Naive thymus-derived CD8-positive, alpha-beta T cell (primary cell): ENCODE measurements at regions not wholly inside any gene's neighbourhood (a gene's known extent, or its start where the extent isn't known, plus 50 kb on each side); places are given as distances from the start of the nearest gene placed in this dataset.

Experiments
- ATAC-seq, 2 donors: fragments of 150-1000 bp; cut with Tn5 transposase in 1 of 2; sonication (Bioruptor Pico), chemical (Tn5 transposase) in 1 of 2; 1 replicate in 1 of 2; 2 replicates in 1 of 2; pipeline ENCODE4 v1.10.0; 2021; ENCODE audit warnings: mild to moderate bottlenecking in 2 of 2, moderate library complexity in 2 of 2
- POLR2A ChIA-PET: fragments of 350-600 bp; sonication (Branson Sonifier 250); formaldehyde crosslinking; loops from one replicate; lab custom pipeline; 2021; ENCODE audit warnings: antibody characterized with exemption; lab: Charles Lee
- DNase-seq, 10 donors: peaks; one replicate each; pipeline versions ENCODE4 v3.0.0 to v3.0.0-alpha.2; 2020 to 2022
- H3K27ac Mint-ChIP-seq, 10 donors: one replicate each; pipeline ENCODE4 v1.8.0; 2020 to 2022; ENCODE audit warnings: mild to moderate bottlenecking in 10 of 10, mixed read lengths in 10 of 10, moderate library complexity in 4 of 10, inconsistent platforms in 1 of 10
- H3K27me3 Mint-ChIP-seq, 5 donors: one replicate each; pipeline ENCODE4 v1.8.0; 2021 to 2022; ENCODE audit warnings: mixed read lengths in 5 of 5
- H3K36me3 Mint-ChIP-seq, 3 donors: one replicate each; pipeline ENCODE4 v1.8.0; 2020 to 2022; ENCODE audit warnings: mixed read lengths in 3 of 3, mild to moderate bottlenecking in 2 of 3, inconsistent platforms in 1 of 3
- H3K4me1 Mint-ChIP-seq, 4 donors: one replicate each; pipeline ENCODE4 v1.8.0; 2021 to 2022; ENCODE audit warnings: mixed read lengths in 4 of 4
- H3K4me3 Mint-ChIP-seq, 10 donors: one replicate each; pipeline ENCODE4 v1.8.0; 2020 to 2022; ENCODE audit warnings: mild to moderate bottlenecking in 10 of 10, mixed read lengths in 10 of 10, moderate library complexity in 6 of 10, inconsistent platforms in 1 of 10
- H3K9me3 Mint-ChIP-seq, 9 donors: one replicate each; pipeline ENCODE4 v1.8.0; 2020 to 2022; ENCODE audit warnings: mixed read lengths in 9 of 9, mild to moderate bottlenecking in 3 of 9, inconsistent platforms in 1 of 9, moderate library complexity in 1 of 9

DNA sequence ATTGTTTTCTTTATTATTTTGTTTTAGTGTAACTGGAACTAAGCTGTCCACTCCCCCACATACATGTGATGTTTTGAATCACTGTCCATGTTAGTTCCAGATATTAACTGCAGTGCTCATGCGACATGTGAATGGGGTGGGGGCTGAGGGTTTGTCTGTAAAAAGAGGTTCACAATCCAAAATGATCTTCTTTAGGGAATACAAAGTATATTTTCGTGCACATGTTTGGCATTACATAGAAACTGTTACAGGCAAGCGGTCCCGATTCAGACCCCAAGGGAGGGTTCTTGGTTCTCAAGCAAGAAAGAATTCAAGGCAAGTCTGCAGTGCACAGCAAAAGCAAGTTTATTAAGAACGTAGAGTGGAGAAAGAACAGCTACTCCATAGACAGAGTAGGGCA lies 296.5 kb upstream of the CLNK start:
- POLR2A ChIA-PET = no interaction called here
- ATAC-seq (no peak), DNase-seq (no peak)
- Mint-ChIP-seq H3K9me3 (no peaks in the 10 kb centered on the region), H3K36me3 (no peaks in the 10 kb centered on the region), H3K4me1 (peaks cover 12 to 26% (median 19%) of the 10 kb centered on the region in 4 donors), H3K4me3 (no peak overlapping the region), H3K27ac (no peak overlapping the region), H3K27me3 (no peaks in the 10 kb centered on the region)

DNA sequence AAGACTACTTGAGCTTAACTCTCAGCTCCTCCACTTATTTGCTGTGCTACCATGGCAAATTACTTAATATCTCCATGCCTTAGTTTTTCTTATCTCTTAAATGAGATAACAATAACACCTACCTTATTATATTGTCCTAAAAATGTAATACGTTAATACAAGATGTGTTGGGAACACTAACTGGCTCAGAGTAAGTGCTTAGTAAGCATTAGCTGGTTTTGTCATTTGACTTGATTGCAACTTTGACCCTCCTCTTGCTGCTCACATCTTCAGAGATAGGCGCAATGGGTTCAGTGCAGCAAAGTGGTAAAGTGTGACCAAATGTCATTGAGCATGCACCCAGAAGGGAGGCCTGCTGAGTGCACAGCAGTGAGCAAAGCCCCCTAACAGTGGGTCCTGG lies 294.5 kb upstream of the CLNK start:
- no peak overlapping the region for H3K4me3 Mint-ChIP-seq
- no peaks in the 10 kb centered on the region for H3K36me3 Mint-ChIP-seq
- no peak for DNase-seq
- peaks cover 0 to 4% (median 0%) of the 10 kb centered on the region in 5 donors for H3K27me3 Mint-ChIP-seq
- no peak for ATAC-seq
- POLR2A ChIA-PET = no interaction called here
- H3K27ac Mint-ChIP-seq = no peak overlapping the region
- peaks cover 12 to 25% (median 19%) of the 10 kb centered on the region in 4 donors for H3K4me1 Mint-ChIP-seq
- peaks cover 0 to 3% (median 0%) of the 10 kb centered on the region in 9 donors for H3K9me3 Mint-ChIP-seq

DNA sequence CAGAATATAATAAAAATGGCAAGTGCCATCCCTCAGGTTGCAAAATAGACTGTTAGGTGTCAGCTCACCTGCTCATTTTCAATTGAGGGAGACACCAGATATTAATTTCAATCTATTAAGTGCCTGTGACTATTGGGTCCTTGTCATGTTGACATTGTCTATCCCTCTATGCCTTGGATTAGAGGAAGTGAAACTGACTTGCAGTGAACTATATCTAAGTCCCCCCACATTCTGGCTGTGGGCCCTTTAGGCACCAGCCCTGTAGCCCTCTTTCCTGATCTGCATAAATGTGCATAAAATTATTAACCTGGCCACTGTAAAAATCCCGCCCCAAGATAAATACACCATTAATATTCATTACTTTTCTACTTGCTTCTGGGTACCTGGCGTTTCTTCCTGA lies 293.0 kb upstream of the CLNK start:
- Mint-ChIP-seq H3K4me3 (no peak overlapping the region), H3K9me3 (peaks cover 0 to 3% (median 0%) of the 10 kb centered on the region in 9 donors), H3K27me3 (peaks cover 0 to 5% (median 0%) of the 10 kb centered on the region in 5 donors), H3K4me1 (peaks cover 3 to 12% (median 7%) of the 10 kb centered on the region in 4 donors), H3K36me3 (no peaks in the 10 kb centered on the region), H3K27ac (no peak overlapping the region)
- POLR2A ChIA-PET = no interaction called here
- no peak for DNase-seq
- ATAC-seq = no peak

DNA sequence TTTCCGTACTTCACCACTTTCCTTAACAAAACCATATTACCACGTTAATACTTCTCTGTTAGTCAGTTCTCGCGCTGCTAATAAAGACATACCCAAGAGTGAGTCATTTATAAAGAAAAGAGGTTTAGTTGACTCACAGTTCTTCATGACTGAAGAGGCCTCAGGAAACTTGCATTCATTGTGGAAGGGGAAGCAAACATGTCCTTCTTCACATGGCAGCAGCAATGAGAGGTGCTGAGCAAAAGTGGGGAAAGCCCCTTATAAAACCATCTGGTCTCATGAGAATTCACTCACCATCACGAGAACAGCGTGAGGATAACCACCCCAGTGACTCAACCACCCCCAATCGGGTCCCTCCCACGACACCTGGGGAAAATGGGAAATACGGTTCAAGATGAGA lies 289.8 kb upstream of the CLNK start:
- POLR2A ChIA-PET = no interaction called here
- Mint-ChIP-seq H3K4me1 (peaks cover 0 to 6% (median 0%) of the 10 kb centered on the region in 4 donors), H3K36me3 (no peaks in the 10 kb centered on the region), H3K27me3 (peaks cover 0 to 5% (median 0%) of the 10 kb centered on the region in 5 donors), H3K9me3 (peaks cover 0 to 3% (median 0%) of the 10 kb centered on the region in 9 donors), H3K4me3 (no peak overlapping the region), H3K27ac (no peak overlapping the region)
- ATAC-seq = no peak
- DNase-seq = no peak

DNA sequence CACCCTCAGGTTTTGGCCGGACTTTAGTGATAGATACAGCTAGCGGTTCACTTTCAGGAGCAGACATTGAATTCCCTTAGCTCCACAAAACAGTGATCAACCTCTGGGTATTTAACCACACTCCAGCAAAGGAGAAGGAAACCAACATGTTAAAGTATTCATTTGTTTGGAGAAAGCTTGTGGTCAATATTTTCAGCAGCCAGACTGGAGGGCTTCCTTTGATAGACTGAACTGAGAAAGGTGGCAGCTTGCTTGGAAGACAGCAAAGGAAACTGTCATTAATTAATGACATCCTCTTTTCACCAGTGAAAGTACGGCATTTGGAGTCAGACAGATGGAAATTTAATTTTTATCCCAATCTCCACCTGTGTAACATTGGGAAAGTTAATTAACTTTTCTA lies 289.1 kb upstream of the CLNK start:
- Mint-ChIP-seq H3K9me3 (peaks cover 0 to 3% (median 0%) of the 10 kb centered on the region in 9 donors), H3K4me1 (peaks cover 0 to 6% (median 0%) of the 10 kb centered on the region in 4 donors), H3K27me3 (peaks cover 0 to 5% (median 0%) of the 10 kb centered on the region in 5 donors), H3K36me3 (no peaks in the 10 kb centered on the region), H3K4me3 (no peak overlapping the region), H3K27ac (no peak overlapping the region)
- DNase-seq = no peak
- ATAC-seq = no peak
- POLR2A ChIA-PET = no interaction called here

DNA sequence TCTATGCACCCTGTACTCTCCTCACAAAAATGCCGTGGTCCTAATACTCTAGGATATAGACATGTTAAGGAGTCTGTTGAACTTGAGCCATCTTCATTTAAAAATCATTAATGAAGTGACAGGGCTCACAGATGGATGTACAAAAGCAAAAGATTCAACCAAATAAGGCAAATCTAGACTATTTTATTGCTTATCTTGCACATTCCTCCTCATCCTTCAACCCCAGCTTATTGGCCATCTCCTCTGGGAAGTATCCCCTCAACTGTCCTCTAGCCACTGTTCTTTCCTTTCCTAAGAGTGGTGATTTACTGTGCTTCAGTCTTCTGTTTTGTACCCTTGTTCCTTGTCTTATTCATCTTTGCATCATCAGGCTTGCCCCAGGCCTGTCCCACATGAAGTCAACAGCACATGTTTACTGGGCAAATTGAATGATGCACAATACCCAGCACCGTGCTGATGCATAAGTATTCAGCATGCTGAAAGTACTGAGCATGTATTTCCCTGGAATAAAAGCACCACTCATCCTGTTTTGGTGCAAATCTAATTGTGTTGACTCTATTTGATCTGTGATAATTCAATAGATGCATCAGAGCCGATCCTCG lies 287.3 kb upstream of the CLNK start:
- Mint-ChIP-seq H3K9me3 (peaks cover 0 to 3% (median 0%) of the 10 kb centered on the region in 9 donors), H3K4me1 (peaks cover 0 to 2% (median 0%) of the 10 kb centered on the region in 4 donors), H3K4me3 (no peak overlapping the region), H3K27ac (no peak overlapping the region), H3K36me3 (no peaks in the 10 kb centered on the region), H3K27me3 (peaks cover 0 to 5% (median 0%) of the 10 kb centered on the region in 5 donors)
- POLR2A ChIA-PET = no interaction called here
- ATAC-seq (no peak), DNase-seq (no peak)

DNA sequence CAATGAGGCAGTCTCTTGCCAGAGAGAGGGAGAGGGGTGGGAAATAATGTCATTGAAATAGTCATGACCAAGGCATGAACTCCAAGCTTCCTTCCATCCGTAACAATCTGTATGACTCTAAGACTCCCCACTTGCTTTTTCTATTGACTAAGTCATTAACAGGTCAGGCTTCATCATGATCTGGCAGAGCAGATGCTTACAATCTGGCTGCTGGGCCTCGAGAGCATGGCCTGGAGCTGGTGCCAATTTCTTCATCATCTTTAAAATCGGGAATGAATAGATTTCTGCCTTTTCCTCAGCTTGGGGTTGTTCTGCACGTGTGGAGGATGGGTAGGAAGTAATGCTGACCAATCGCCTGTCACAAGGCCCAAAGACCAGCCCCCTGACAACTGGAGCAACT lies 280.6 kb upstream of the CLNK start:
- POLR2A ChIA-PET = no interaction called here
- ATAC-seq (no peak), DNase-seq (no peak)
- Mint-ChIP-seq H3K27me3 (peaks cover 0 to 7% (median 0%) of the 10 kb centered on the region in 5 donors), H3K9me3 (no peaks in the 10 kb centered on the region), H3K4me1 (no peaks in the 10 kb centered on the region), H3K4me3 (no peak overlapping the region), H3K36me3 (no peaks in the 10 kb centered on the region), H3K27ac (no peak overlapping the region)

DNA sequence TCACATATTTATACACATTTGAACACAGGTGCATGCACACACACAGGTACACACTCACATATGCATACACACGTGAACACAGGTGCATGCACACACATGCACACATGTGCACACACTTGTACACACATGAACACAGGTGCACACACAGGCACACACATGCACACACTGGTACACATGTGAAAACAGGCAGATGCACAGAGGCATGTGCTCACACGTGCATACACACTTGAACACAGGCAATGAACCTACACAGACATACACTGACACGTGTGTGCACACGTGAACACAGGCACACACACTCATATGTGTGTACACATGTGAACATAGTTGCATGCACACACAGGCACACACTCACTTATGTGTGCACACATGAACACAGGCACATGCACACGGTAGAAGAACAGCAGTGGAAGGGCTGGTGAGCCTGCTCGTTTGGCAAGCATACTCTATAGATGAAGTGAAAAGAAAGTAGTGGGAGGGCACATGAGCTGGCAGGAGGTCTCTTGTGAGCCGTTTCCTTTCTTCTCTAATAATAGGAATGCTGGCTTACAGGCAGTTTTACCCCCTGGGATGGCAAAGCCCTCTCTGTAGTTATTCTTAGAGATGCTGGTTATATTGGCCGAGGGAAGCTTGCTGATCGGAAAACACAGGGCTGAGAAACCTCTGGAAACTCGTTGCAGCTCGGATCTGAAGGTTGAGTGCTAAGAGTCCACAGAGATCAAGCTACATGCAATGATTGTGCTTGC lies 279.6 kb upstream of the CLNK start:
- Mint-ChIP-seq H3K4me3 (no peak overlapping the region), H3K36me3 (no peaks in the 10 kb centered on the region)

DNA sequence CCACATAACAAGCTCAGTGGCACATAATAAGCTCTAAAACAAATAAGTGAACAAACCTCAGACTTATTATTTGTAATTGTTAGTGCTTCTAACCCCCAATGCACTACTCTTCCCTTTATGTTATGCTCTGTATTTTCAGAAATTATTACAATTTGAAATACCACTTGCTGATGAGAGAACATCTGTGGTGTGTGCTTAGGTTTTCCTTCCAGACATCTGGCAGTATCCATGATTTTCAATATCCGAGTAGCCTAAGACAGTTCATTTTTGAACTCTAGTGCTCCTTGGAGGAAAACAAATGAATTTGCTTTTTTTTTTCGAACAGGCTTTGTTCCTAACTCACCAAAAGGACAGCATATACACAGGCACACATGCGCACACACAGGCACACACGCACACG lies 278.7 kb upstream of the CLNK start:
- Mint-ChIP-seq H3K4me1 (no peaks in the 10 kb centered on the region), H3K9me3 (no peaks in the 10 kb centered on the region), H3K4me3 (no peak overlapping the region), H3K27ac (no peak overlapping the region), H3K36me3 (no peaks in the 10 kb centered on the region), H3K27me3 (peaks cover 0 to 7% (median 0%) of the 10 kb centered on the region in 5 donors)
- POLR2A ChIA-PET = no interaction called here
- ATAC-seq (no peak), DNase-seq (no peak)

More for the DNA sequence above, 279.6 kb upstream of the CLNK start:
- no peak for ATAC-seq
- H3K4me1 Mint-ChIP-seq = no peaks in the 10 kb centered on the region
- DNase-seq = no peak
- H3K9me3 Mint-ChIP-seq = no peaks in the 10 kb centered on the region
- H3K27me3 Mint-ChIP-seq = peaks cover 0 to 7% (median 0%) of the 10 kb centered on the region in 5 donors
- no peak overlapping the region for H3K27ac Mint-ChIP-seq
- POLR2A ChIA-PET = no interaction called here

DNA sequence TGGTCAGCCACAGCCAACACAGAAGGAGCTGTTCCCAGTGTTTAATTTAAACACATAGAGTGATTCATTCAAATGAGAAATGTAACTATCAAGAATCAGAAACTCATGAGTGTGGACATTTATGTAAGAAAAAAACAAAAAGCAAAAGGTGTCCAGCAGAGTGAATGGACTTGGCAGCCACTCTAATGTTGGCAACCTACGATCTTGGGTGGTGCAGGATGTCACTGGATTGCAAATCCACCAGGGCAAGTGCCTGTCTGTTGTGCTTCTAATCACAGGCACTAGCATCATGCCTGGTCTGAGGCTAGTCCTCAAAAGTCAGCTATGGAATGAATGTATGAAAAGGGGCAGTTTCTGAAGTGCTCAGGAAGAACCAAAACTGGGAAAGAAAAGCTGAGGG lies 277.7 kb upstream of the CLNK start:
- Mint-ChIP-seq H3K27ac (no peak overlapping the region), H3K4me1 (no peaks in the 10 kb centered on the region), H3K36me3 (no peaks in the 10 kb centered on the region), H3K4me3 (no peak overlapping the region), H3K27me3 (peaks cover 0 to 7% (median under 1%) of the 10 kb centered on the region in 5 donors), H3K9me3 (no peaks in the 10 kb centered on the region)
- DNase-seq = no peak
- POLR2A ChIA-PET = no interaction called here
- no peak for ATAC-seq

DNA sequence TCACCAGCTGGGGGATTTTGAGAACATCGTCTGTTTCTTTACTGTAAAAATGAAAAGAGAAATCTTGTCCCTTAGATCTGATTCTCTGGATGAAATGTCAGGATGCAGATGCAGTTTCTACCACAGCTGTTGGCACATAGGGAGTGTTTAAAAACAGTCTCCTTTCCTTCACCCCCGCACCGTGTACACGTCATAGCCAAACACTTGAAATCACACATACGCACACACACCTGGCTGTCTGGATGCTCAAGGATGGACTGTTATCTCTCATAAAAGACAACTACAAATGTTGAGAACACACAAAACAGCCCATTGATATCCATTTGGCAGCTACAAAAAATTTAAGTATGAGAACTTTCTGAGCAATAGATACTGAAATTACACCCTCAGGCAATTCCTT lies 275.8 kb upstream of the CLNK start:
- DNase-seq (no peak), ATAC-seq (no peak)
- H3K27ac Mint-ChIP-seq = no peak overlapping the region
- peaks cover 0 to 5% (median 2%) of the 10 kb centered on the region in 4 donors for H3K4me1 Mint-ChIP-seq
- POLR2A ChIA-PET = no interaction called here
- H3K4me3 Mint-ChIP-seq = no peak overlapping the region
- H3K27me3 Mint-ChIP-seq = peaks cover 0 to 7% (median 4%) of the 10 kb centered on the region in 5 donors
- H3K36me3 Mint-ChIP-seq = no peaks in the 10 kb centered on the region
- no peaks in the 10 kb centered on the region for H3K9me3 Mint-ChIP-seq

DNA sequence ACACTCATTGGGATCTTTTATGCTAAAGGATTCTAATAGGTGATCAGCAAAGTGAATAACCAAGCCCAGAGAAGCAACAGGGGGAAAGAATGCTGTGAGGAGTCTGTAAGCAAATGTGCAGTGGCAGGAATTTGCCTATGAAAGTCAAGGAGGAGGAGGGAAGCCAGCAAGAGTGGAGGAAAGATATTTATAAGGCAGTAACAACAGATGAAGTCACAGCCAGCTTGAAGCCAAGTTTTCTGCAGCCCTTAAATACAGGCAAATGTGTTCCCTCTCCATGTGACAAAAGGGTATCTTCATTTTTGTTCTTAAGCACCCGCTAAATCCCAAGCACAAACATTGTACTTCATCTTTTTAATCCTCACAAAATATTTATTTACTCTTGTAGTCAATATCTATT lies 275.0 kb upstream of the CLNK start:
- no peaks in the 10 kb centered on the region for H3K9me3 Mint-ChIP-seq
- no peak overlapping the region for H3K27ac Mint-ChIP-seq
- no peak overlapping the region for H3K4me3 Mint-ChIP-seq
- no peaks in the 10 kb centered on the region for H3K36me3 Mint-ChIP-seq
- peaks cover 0 to 5% (median 4%) of the 10 kb centered on the region in 5 donors for H3K27me3 Mint-ChIP-seq
- POLR2A ChIA-PET = no interaction called here
- peaks cover 0 to 13% (median 8%) of the 10 kb centered on the region in 4 donors for H3K4me1 Mint-ChIP-seq
- no peak for DNase-seq
- ATAC-seq = no peak

DNA sequence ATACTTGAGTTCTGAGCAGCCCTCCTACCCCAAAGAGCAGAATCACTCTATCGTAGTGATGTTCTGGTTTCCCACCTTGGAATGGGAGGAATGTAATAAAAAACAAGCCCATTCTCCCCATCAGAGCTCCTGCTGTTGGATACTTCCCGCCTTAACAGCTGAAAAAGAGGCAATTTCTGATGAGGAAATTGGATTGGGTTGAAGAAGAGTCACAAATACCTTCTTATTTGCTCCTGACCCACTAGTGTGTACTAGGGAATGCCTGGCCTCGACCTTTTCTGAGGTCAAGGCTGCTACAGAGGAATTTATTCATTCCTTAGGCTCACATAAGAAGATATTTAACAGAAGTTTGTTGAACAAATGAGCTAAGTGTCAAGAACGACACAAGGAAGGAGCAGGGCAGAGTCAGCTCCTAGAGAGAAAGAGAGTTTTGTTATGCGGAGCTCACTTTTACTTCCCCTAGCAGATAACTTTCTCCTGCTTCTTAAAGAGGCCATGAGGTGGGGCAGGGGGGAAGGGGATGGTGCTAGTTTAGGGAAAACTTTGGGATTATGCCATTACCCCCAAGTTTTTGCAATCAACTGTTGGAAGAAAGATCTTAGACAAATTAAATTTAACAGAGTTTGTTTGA lies 273.8 kb upstream of the CLNK start:
- Mint-ChIP-seq H3K36me3 (no peaks in the 10 kb centered on the region), H3K9me3 (no peaks in the 10 kb centered on the region), H3K27ac (no peak overlapping the region), H3K4me1 (peaks cover 0 to 16% (median 9%) of the 10 kb centered on the region in 4 donors), H3K4me3 (no peak overlapping the region), H3K27me3 (peaks cover 0 to 5% (median 4%) of the 10 kb centered on the region in 5 donors)
- ATAC-seq (no peak), DNase-seq (no peak)
- POLR2A ChIA-PET = no interaction called here
